UCSD-AML1 (cell line): ENCODE measurements at regions not wholly inside any gene's neighbourhood (a gene's known extent, or its start where the extent isn't known, plus 50 kb on each side); places are given as distances from the start of the nearest gene placed in this dataset.

Experiments
- DNase-seq: peaks from one replicate; lab custom pipeline; 2025; ENCODE audit not compliant: unreplicated experiment; lab: John Stamatoyannopoulos, UW

- DNase-seq, result no peak
Observed at GRCh38 chr15:70556779-70557178, 206.6 kb downstream of the UACA start.

DNA sequence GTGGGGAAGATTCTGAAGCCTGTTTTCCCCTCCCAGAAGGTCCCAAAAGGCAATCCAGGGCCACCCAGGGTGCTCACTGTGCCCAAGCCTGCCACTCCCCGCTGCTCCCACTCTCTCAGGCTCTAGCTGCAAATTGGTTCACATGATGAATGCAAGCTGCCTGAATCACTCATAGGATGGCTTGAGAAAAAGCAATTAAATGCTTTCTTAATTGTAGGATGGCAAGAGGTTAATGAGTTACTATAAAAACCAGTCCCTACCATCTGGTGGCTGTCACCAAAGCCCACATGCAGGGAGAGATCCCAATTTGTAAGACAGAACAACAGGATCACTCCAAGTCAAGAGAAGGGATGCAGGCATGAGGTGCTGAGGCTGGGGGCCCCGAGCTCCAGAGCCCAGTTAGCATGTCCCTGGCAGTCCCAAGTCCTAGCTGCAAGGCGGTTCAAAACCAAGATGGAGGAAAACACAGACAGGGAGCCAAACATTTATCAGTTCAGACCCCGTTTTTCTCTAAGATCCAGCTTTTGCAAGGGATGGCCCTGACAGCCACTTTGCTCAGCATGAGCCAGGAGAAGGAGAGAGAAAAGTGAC lies 207.1 kb downstream of the UACA start:
- no peak for DNase-seq

DNA sequence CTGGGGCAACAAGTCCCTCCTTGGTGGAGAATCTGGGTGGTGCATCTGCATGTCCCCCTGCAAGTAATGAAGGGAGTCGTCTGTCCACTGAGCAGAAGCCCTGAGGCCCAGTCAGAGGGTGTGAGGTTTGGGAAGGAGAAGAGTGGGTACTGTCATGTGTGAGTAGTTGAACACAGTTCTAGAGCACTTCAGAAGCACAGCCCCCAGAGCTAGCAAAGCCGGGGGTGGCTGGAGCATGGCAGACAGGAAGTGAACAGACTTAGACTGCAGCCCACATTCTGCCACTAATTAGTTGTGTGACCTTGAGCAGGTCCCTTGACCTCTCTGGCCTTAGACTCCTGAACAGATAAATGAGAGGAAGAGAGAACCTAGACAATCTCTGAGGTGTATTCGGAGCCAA lies 207.6 kb downstream of the UACA start:
- DNase-seq, result no peak

- no peak for DNase-seq
Observed at GRCh38 chr15:70547846-70548487, 215.4 kb downstream of the UACA start.

DNA sequence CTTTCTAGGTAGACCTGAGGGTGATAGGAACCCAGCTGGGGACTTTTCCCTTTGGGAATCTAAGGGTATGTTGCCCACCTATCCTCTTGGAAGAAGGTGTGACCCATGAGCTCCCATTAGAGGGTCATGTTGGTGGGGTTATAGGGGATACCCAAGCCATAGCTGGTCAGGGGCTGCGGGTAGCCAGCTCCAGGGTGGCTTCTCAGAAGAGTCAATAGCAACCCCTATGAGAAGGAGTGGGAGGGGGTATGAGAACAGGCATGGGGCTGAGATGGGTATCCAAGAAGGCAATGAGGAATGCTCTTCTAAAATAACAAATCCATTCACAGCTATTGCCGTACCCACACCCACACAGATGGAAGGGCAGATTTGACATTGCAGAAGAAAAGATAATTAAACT lies 217.8 kb downstream of the UACA start:
- DNase-seq, result no peak

DNA sequence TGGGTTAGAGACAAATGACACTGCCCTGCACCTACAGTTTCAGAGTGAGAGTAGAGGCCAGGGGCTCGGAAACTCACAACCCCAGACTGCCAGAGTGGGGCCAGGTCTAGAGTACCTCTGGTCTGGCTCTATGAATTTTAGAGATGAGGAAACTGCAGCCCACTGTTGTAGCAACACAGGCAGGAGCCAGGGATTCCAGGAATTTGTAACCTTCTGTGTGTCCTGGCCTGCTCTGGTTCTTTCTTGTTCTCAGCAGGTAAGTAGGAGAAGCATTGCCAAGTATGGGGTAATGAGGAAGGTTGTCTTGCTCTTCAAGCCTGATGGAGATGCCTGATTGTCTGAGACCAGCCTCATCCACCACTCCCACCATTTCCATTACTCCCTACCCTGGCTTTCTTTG lies 221.8 kb downstream of the UACA start:
- no peak for DNase-seq

DNA sequence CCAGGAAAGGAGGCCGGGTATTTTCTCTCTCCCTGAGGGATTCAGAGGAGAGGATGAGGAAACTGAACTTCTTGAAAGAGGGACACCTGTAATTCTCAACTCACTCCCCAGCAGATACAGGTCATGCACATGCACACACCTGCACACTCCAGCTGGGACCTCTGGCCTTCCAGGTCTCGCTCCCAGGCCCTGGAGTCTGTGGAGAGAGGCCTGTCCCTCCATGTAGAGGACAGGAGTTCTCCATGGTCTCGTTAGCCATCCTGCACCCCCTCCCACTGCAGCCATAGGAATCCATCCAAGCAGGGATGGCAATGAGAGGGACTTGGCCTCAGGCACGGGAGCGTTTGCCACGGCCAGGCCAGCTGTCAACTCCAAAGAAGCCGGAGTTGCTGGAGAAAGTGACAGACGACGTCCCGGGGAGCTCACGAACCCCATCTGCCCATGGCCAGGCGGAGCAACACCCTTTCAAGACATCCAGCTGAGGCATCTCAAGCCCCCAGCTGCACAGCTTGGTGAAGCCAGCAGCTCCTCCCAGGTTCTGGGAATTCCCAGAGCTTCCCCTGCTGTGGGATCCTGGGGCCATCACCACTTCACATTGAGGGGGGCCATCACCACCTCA lies 223.3 kb downstream of the UACA start:
- no peak for DNase-seq

GRCh38 chr15:70539409-70539808 lies 223.9 kb downstream of the UACA start:
- DNase-seq, result no peak

DNA sequence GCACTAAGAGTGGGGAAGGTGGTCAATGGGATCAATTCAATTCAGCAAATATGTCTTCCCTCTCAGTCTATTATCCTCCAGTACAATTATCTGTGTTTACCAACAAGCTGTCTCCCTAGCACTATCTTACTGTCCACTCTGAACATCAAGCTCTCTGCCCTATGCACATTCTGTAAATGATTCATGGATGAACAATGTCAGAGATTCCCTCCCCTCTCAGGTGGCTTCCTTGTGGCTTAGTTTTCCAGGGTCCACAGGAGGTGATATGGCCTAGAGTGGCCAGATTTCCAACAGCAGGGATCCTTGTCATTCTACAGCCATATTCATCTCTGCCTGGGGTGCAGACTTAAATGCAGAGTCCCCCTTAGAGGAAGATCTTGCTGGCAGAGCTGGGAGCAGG lies 225.1 kb downstream of the UACA start:
- DNase-seq, result no peak

DNA sequence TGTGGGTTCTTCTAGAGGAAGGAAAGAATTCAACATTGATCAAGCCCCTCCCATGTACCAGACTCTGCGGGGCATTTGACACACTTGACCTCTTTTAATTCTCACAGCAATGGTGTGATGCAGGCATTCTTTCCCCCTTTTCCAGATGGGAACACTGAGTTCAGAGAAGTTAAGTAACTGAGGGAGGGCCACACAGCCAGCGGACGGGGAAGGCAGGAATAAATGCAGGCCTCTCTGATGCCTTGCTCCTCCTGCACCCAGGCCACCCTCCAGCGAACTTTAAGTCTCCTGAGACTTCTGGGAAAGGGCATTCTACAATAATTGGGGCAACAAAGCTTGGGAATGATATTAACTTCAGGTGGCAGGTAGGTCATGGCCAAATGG lies 227.4 kb downstream of the UACA start:
- no peak for DNase-seq

GRCh38 chr15:70535071-70535954 lies 228.0 kb downstream of the UACA start:
- peak; percentile 65 for DNase-seq

- no peak for DNase-seq
Observed at GRCh38 chr15:70533931-70534742, 229.2 kb downstream of the UACA start.

DNA sequence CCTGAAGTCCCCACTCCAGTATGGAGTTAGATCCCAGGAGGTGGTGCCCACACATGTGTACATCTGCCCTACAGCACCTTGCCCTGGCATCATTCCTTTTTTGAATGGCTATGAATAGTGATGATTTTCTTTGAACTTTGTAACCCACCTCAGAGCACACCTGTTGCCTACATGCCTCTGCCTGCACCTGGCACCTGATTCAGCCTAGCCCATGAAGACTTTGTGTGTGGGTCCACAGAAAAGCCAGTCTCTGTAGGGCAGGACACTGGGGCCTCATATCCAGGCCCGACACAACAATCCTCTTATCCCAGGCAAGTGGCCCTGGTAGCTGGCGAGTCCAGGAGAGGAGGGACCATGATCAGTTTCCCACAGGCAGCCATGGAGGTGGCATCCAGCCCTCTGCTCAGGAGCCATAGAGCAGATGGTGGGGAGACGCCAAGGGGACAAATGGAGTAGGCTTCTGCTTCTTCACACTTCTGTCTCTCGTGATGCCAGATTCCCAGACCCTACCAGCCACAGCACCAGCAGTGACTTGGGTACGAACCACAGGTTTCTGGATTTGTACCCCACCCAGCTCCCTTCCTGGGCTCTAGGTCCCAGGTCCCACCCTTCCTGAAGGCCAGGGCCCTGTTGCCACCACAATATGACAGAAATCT lies 230.7 kb downstream of the UACA start:
- DNase-seq, result no peak

DNA sequence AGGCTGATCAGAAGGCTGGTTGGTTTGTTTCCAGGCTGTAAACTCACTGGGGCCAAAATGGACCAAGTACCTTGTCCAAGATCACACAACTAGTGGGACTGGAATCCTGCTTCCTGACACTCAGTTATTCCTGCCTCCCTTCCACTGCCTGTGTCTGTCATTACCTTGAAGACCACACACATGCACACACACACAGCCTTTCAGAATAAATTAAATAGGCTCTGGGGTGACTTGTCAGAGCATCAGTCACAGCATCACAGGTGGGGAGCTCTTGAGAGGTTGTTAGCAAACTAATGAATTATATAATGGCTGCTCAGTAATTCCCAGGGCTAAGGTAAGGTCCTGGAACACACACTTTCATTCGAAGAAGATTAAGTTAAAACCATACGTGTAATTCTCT lies 231.8 kb downstream of the UACA start:
- no peak for DNase-seq

GRCh38 chr15:70530906-70531305 lies 232.5 kb downstream of the UACA start:
- DNase-seq, result no peak

- DNase-seq, result no peak
Observed at GRCh38 chr15:70530503-70530902, 232.9 kb downstream of the UACA start.

- no peak for DNase-seq
Observed at GRCh38 chr15:70530017-70530499, 233.3 kb downstream of the UACA start.

GRCh38 chr15:70528816-70529215 lies 234.5 kb downstream of the UACA start:
- no peak for DNase-seq

DNA sequence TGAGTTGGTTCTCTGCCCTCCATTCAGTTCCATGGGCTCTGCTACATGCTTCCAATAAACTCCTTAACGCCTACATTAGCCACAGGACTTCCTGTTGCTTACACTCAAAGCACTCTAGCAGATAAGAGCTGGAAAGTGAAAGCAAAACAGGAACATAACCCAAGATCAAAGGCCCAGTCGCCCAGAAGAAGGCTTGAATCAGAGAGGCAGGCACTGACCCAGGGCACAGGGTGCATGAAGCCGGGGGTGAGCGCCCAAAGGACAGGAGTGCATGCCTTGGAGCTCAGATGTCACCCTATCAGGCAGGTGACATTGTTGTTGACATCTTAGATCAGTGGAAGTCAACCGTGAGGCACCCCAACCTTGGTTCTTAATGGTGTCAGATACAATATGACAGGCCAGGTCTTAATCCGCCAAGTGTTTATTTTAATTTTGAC lies 235.1 kb downstream of the UACA start:
- DNase-seq, result peak; percentile 49

DNA sequence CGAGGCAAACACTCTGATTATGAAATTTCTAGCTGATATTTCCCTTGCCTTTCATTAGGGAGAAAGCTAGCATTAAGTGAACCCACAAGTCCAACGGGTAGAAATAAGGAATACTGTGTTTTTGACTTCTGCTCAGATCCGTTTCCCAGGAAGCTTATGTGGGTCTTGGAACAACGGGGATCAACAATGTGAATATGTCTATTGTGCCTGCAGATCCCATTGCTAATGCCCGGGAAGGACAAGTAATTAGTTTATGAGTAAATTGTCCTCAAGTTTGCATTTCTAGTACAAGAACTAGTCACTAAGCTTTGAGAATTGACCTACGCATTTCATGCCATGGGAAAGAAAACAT lies 236.4 kb downstream of the UACA start:
- DNase-seq, result no peak
